ENCODE measurements at regions not wholly inside any gene's neighbourhood (a gene's known extent, or its start where the extent isn't known, plus 50 kb on each side); places are given as distances from the start of the nearest gene placed in this dataset.

DNA sequence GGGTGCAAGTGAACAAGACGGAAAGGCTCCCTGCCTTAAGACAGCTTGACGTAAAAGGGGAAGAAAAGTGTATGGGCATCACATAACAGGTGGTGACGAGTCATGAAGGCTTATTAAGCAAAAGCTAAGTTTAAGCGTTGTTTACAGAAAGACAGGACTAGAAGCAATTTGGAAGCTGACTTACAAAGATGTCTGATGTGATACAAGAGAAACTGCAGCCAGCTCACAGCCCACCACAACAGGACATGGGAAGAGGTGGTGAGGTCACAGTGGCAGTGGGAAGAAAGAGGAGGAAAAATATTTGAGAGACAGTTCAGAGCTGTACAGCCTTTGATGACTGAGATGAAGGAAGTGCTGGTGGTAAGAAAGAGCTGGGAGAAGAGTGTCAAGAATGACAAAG is 181.6 kb downstream of the KLF12 start:
- TF ChIP-seq, protein P1, sequence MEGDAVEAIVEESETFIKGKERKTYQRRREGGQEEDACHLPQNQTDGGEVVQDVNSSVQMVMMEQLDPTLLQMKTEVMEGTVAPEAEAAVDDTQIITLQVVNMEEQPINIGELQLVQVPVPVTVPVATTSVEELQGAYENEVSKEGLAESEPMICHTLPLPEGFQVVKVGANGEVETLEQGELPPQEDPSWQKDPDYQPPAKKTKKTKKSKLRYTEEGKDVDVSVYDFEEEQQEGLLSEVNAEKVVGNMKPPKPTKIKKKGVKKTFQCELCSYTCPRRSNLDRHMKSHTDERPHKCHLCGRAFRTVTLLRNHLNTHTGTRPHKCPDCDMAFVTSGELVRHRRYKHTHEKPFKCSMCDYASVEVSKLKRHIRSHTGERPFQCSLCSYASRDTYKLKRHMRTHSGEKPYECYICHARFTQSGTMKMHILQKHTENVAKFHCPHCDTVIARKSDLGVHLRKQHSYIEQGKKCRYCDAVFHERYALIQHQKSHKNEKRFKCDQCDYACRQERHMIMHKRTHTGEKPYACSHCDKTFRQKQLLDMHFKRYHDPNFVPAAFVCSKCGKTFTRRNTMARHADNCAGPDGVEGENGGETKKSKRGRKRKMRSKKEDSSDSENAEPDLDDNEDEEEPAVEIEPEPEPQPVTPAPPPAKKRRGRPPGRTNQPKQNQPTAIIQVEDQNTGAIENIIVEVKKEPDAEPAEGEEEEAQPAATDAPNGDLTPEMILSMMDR (IDR thresholded peaks at IDR 0.05), result no peak
- TF ChIP-seq POLR2A (IDR thresholded peaks at IDR 0.05), result no peak

All from body of pancreas (tissue), 4 donors.